Tibial nerve (tissue), 4 donors: ENCODE measurements at regions not wholly inside any gene's neighbourhood (a gene's known extent, or its start where the extent isn't known, plus 50 kb on each side); places are given as distances from the start of the nearest gene placed in this dataset.

Experiments
- DNase-seq, 2 donors: peaks; one replicate each; pipeline ENCODE4 v3.0.0-alpha.2; 2019; ENCODE audit warnings: low spot score in 2 of 2
- H3K27ac ChIP-seq, 4 donors: fragments of 200-600 bp; sonication (generic) in 3 of 4; one replicate each; pipeline ENCODE4 v1.5.1; 2017 to 2019; ENCODE audit warnings: mild to moderate bottlenecking in 1 of 4
- H3K27me3 ChIP-seq, 2 donors: fragments of 200-600 bp; sonication (generic) in 1 of 2; one replicate each; pipeline versions ENCODE4 v1.5.1 to v1.6.0; 2017 to 2019
- H3K36me3 ChIP-seq, 3 donors: fragments of 200-600 bp; sonication (generic); one replicate each; pipeline ENCODE4 v1.5.1; 2018 to 2019
- H3K4me1 ChIP-seq, 4 donors: fragments of 200-600 bp; sonication (generic) in 3 of 4; one replicate each; pipeline ENCODE4 v1.5.1; 2017 to 2019
- H3K4me3 ChIP-seq, 4 donors: fragments of 200-600 bp; sonication (generic) in 3 of 4; one replicate each; pipeline ENCODE4 v1.5.1; 2017 to 2019; ENCODE audit warnings: mild to moderate bottlenecking in 1 of 4, moderate library complexity in 1 of 4
- H3K9me3 ChIP-seq, 4 donors: fragments of 200-600 bp; sonication (generic) in 3 of 4; one replicate each; pipeline ENCODE4 v1.5.1; 2017 to 2019
- EP300 ChIP-seq, 2 donors: sonication (generic); formaldehyde crosslinking; IDR thresholded peaks; one replicate each; pipeline ENCODE4 v1.6.1; 2017; ENCODE audit warnings: antibody characterized with exemption in 2 of 2, mild to moderate bottlenecking in 1 of 2
- POLR2A ChIP-seq, 2 donors: fragments of 450-650 bp; IDR thresholded peaks; one replicate each; pipeline ENCODE4 v1.6.1; 2017; ENCODE audit warnings: antibody characterized with exemption in 2 of 2, mild to moderate bottlenecking in 2 of 2, moderate library complexity in 2 of 2
- WGBS, 2 donors: methylation state at CpG; one replicate each; pipeline ENCODE4 v1.1.5; 2018; 5-methylcytosine and 5-hydroxymethylcytosine counted together
- TF ChIP-seq, protein P1 (sequence below), 5 experiments: fragments of 200-600 bp in 3 of 5; fragments of 450-650 bp in 2 of 5; sonication (generic) in 3 of 5; IDR thresholded peaks; one replicate each; pipeline ENCODE4 v1.5.1; 2016 to 2019; ENCODE audit warnings: antibody characterized with exemption in 5 of 5, mild to moderate bottlenecking in 3 of 5, moderate library complexity in 2 of 5

DNA sequence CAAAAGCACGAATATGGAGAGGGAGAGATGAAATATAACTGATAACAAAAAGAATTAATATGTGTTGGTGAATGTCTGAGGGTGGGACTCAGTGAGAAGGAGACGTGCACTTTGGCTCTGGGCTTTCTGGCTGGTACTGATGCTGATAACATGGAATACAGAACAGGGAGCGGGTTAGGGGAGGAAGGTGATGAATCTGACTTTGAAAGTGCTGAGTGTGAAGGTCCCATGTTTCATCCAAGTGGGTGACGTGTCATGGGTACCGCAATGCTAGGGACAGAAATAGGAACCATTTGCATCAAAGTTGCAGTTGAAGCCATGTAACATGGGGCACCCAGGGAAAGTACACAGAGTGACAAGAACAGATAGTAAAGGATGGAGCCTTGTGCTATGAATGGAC lies 236.6 kb upstream of the MYO3A start:
- H3K4me1 ChIP-seq = peaks cover 0 to 3% (median 0%) of the 10 kb centered on the region in 4 donors
- H3K36me3 ChIP-seq = no peaks in the 10 kb centered on the region
- DNase-seq = no peak
- TF ChIP-seq EP300 (IDR thresholded peaks at IDR 0.05) (no peak), POLR2A (IDR thresholded peaks at IDR 0.05) (no peak)
- TF ChIP-seq, protein P1, sequence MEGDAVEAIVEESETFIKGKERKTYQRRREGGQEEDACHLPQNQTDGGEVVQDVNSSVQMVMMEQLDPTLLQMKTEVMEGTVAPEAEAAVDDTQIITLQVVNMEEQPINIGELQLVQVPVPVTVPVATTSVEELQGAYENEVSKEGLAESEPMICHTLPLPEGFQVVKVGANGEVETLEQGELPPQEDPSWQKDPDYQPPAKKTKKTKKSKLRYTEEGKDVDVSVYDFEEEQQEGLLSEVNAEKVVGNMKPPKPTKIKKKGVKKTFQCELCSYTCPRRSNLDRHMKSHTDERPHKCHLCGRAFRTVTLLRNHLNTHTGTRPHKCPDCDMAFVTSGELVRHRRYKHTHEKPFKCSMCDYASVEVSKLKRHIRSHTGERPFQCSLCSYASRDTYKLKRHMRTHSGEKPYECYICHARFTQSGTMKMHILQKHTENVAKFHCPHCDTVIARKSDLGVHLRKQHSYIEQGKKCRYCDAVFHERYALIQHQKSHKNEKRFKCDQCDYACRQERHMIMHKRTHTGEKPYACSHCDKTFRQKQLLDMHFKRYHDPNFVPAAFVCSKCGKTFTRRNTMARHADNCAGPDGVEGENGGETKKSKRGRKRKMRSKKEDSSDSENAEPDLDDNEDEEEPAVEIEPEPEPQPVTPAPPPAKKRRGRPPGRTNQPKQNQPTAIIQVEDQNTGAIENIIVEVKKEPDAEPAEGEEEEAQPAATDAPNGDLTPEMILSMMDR (IDR thresholded peaks at IDR 0.05) = no peak
- no peaks in the 10 kb centered on the region for H3K27me3 ChIP-seq
- no peak overlapping the region for H3K4me3 ChIP-seq
- H3K9me3 ChIP-seq = no peaks in the 10 kb centered on the region
- no peak overlapping the region for H3K27ac ChIP-seq
- 88 to 89% methylated on average over 5 of the region's 5 CpGs for WGBS, 2 donors

DNA sequence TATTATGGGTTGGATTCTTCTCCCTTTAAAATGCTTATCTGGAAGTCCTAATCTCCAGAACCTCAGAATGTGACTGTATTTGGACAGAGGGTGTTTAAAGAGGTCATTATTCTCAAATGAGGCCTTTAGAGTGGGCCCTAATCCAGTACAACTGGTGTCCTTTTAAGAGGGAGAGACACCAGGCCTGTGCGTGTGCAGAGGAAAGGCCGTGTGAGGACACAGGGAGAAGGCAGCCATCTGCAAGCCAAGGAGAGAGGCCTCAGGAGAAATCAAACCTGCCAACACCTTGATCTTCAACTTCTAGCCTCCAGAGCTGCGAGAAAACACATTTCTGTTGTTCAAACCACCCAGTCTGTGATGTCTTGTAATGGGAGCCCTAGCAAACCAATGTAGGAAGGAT lies 235.4 kb upstream of the MYO3A start:
- no peak overlapping the region for H3K4me3 ChIP-seq
- DNase-seq = no peak
- 56 to 60% methylated on average over 3 of the region's 3 CpGs for WGBS, 2 donors
- TF ChIP-seq EP300 (IDR thresholded peaks at IDR 0.05) (no peak), POLR2A (IDR thresholded peaks at IDR 0.05) (no peak)
- TF ChIP-seq, protein P1 (IDR thresholded peaks at IDR 0.05) = no peak
- H3K36me3 ChIP-seq = no peaks in the 10 kb centered on the region
- H3K27me3 ChIP-seq = no peaks in the 10 kb centered on the region
- no peak overlapping the region for H3K27ac ChIP-seq
- H3K4me1 ChIP-seq = peaks cover 0 to 3% (median 0%) of the 10 kb centered on the region in 4 donors
- H3K9me3 ChIP-seq = no peaks in the 10 kb centered on the region

DNA sequence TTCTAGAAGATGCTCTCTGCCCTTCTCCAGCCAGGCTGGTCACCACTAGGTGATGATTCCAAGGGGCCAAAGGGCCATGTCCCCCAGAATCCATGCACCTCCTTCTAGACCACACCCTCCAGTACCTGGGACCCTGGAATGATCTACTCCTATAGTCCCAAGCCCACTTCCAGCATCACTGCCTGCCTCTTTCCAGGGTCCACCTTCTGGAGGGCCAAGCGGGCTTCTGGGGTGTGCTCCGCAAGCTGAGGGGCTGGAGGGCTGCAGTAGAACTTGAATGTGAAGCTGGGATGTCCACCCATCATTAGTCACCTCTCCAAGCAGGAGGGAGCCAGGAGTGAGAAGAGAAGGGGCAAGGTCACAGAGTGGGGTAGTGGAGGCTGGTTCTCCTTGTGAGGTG lies 234.4 kb upstream of the MYO3A start:
- WGBS, 2 donors = 95 to 96% methylated on average over 2 of the region's 2 CpGs
- Histone ChIP-seq H3K4me3 (no peak overlapping the region), H3K9me3 (no peaks in the 10 kb centered on the region), H3K36me3 (no peaks in the 10 kb centered on the region), H3K27me3 (no peaks in the 10 kb centered on the region), H3K27ac (no peak overlapping the region), H3K4me1 (peaks cover 0 to 3% (median 0%) of the 10 kb centered on the region in 4 donors)
- TF ChIP-seq EP300 (IDR thresholded peaks at IDR 0.05) (no peak), POLR2A (IDR thresholded peaks at IDR 0.05) (no peak)
- TF ChIP-seq, protein P1 (IDR thresholded peaks at IDR 0.05) = no peak
- DNase-seq = no peak

DNA sequence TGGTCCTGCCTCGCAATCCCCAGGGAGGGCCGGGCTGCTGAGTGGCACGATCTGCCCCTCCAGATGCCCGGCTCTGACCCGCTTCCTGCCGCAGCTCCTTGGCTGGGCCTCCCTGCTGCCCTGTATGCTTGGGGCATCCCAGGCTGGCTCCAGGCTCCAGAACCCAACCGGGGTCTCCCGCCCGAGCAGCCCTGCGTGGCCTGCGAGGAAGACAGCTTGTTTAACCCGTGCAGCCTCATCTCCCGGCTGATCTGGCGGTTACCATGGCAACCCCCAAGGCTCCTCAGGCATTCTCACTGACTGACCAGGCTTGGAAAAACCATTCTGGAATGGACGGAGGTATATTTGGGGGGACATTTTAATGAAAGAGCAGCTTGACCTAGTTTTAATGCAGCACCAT lies 232.4 kb upstream of the MYO3A start:
- H3K4me3 ChIP-seq = no peak overlapping the region
- no peaks in the 10 kb centered on the region for H3K9me3 ChIP-seq
- no peak overlapping the region for H3K27ac ChIP-seq
- TF ChIP-seq POLR2A (IDR thresholded peaks at IDR 0.05) (no peak), EP300 (IDR thresholded peaks at IDR 0.05) (no peak)
- TF ChIP-seq, protein P1 (IDR thresholded peaks at IDR 0.05) = no peak
- peaks cover 0 to 3% (median 0%) of the 10 kb centered on the region in 4 donors for H3K4me1 ChIP-seq
- no peak for DNase-seq
- 44 to 45% methylated on average over 13 to 15 of the region's 15 CpGs for WGBS, 2 donors
- no peaks in the 10 kb centered on the region for H3K36me3 ChIP-seq
- H3K27me3 ChIP-seq = no peaks in the 10 kb centered on the region

DNA sequence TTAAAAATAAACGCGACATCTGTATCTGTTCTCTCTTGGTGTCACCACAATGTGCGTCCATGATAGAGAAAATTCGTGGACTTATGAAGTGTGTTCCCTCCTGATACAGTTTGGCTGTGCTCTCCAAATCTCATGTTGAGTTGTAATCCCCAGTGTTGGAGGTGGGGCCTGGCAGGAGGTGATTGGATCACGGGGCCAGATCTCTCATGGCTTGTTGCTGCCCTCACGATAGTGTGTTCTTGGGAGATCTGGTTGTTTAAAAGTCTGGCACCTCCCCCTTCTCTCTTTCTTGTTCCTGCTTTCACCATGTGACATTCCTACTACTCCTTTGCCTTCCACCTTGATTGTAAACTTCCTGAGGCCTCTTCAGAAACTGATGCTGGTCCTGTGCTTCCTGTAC lies 229.4 kb upstream of the MYO3A start:
- Histone ChIP-seq H3K9me3 (no peaks in the 10 kb centered on the region), H3K27me3 (no peaks in the 10 kb centered on the region), H3K4me3 (no peak overlapping the region), H3K27ac (no peak overlapping the region), H3K36me3 (no peaks in the 10 kb centered on the region), H3K4me1 (peaks cover 0 to 3% (median 0%) of the 10 kb centered on the region in 4 donors)
- 71 to 72% methylated on average over 6 of the region's 6 CpGs for WGBS, 2 donors
- TF ChIP-seq POLR2A (IDR thresholded peaks at IDR 0.05) (no peak), EP300 (IDR thresholded peaks at IDR 0.05) (no peak)
- TF ChIP-seq, protein P1 (IDR thresholded peaks at IDR 0.05) = no peak
- DNase-seq = no peak
